22Rv1 (cell line): ENCODE measurements at regions not wholly inside any gene's neighbourhood (a gene's known extent, or its start where the extent isn't known, plus 50 kb on each side); places are given as distances from the start of the nearest gene placed in this dataset.

Experiments
- ZFX ChIP-seq: fragments of 450-650 bp; IDR thresholded peaks from 2 replicates; pipeline ENCODE4 v1.6.1; 2017; ENCODE audit warnings: antibody characterized with exemption, borderline replicate concordance
- TF ChIP-seq, protein P1 (sequence below): fragments of 450-650 bp; IDR thresholded peaks from 2 replicates; pipeline ENCODE4 v1.5.1; 2017; ENCODE audit warnings: mild to moderate bottlenecking

GRCh38 chr7:94305836-94306235 lies 88.9 kb upstream of the COL1A2 start:
- TF ChIP-seq, protein P1, sequence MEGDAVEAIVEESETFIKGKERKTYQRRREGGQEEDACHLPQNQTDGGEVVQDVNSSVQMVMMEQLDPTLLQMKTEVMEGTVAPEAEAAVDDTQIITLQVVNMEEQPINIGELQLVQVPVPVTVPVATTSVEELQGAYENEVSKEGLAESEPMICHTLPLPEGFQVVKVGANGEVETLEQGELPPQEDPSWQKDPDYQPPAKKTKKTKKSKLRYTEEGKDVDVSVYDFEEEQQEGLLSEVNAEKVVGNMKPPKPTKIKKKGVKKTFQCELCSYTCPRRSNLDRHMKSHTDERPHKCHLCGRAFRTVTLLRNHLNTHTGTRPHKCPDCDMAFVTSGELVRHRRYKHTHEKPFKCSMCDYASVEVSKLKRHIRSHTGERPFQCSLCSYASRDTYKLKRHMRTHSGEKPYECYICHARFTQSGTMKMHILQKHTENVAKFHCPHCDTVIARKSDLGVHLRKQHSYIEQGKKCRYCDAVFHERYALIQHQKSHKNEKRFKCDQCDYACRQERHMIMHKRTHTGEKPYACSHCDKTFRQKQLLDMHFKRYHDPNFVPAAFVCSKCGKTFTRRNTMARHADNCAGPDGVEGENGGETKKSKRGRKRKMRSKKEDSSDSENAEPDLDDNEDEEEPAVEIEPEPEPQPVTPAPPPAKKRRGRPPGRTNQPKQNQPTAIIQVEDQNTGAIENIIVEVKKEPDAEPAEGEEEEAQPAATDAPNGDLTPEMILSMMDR, result no peak
- no peak for TF ChIP-seq ZFX
